ENCODE measurements at regions not wholly inside any gene's neighbourhood (a gene's known extent, or its start where the extent isn't known, plus 50 kb on each side); places are given as distances from the start of the nearest gene placed in this dataset.

DNA sequence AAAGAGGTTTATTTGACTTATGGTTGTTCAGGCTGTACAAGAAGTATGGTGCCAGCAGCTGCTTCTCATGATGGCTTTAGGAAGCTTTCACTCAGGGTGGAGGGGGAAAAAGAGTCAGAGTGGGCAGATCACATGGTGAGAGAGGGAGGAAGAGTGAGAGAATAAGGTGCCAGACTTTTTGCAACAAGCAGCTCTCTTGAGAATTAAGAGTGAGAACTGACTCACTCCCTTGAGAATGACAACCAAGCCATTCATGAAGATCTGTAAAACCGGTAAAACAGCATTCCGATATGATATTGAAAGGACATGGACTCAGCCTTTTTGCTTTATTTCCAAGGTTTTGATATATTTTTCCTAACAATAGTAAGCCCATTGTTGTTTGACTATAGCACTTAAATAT lies 501.2 kb downstream of the GALC start:
- intact Hi-C loops (cut with DNase I; ENCODE audit: low total_unique reads), result no loop called here
- Histone ChIP-seq H3K36me3 (no peaks in the 10 kb centered on the region), H3K9me3 (no peaks in the 10 kb centered on the region), H3K4me1 (no peaks in the 10 kb centered on the region), H3K4me3 (no peak overlapping the region), H3K27ac (no peak overlapping the region), H3K27me3 (no peaks in the 10 kb centered on the region)
- TF ChIP-seq POLR2AphosphoS5 (IDR thresholded peaks at IDR 0.05) (no peak), POLR2A (IDR thresholded peaks at IDR 0.05) (no peak)
- TF ChIP-seq, protein P1, sequence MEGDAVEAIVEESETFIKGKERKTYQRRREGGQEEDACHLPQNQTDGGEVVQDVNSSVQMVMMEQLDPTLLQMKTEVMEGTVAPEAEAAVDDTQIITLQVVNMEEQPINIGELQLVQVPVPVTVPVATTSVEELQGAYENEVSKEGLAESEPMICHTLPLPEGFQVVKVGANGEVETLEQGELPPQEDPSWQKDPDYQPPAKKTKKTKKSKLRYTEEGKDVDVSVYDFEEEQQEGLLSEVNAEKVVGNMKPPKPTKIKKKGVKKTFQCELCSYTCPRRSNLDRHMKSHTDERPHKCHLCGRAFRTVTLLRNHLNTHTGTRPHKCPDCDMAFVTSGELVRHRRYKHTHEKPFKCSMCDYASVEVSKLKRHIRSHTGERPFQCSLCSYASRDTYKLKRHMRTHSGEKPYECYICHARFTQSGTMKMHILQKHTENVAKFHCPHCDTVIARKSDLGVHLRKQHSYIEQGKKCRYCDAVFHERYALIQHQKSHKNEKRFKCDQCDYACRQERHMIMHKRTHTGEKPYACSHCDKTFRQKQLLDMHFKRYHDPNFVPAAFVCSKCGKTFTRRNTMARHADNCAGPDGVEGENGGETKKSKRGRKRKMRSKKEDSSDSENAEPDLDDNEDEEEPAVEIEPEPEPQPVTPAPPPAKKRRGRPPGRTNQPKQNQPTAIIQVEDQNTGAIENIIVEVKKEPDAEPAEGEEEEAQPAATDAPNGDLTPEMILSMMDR (IDR thresholded peaks at IDR 0.05), result no peak
- no peak for DNase-seq (ENCODE audit: low spot score in 2 of 2)

DNA sequence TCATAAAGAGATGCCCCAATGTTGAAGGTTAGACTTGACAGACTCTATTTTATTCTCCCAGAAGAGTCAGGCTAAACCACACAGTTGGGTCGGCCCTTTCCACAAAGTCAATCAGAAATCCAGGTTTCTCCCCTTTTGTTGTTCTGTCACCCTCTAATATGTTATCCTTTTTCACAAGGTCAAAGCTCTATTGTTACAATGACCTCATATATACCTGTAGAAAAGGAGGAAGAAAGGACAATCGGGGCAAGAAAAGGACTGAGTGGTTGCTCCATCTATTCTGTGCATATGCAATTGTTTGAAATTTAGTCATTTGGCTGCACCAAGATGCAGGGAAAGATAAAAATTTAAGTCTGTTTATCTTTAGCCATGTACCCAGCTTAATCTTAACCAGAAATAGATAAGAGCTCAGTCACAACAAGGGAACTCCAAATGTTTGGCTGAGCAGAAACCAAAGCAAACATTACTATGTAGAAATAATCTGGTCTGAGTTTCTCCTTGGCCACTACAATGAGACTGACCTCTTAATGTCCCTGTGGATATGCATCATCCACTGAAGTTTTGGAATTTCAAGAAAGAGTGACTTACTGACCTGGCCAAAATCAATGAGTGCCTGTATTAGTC lies 503.7 kb downstream of the GALC start:
- H3K4me1 ChIP-seq, result no peaks in the 10 kb centered on the region
- H3K27ac ChIP-seq, result no peak overlapping the region
- H3K36me3 ChIP-seq, result no peaks in the 10 kb centered on the region
- no peak overlapping the region for H3K4me3 ChIP-seq
- no peaks in the 10 kb centered on the region for H3K27me3 ChIP-seq
- intact Hi-C loops (cut with DNase I; ENCODE audit: low total_unique reads), result no loop called here
- no peaks in the 10 kb centered on the region for H3K9me3 ChIP-seq
- no peak for DNase-seq (ENCODE audit: low spot score in 2 of 2)
- TF ChIP-seq, protein P1 (IDR thresholded peaks at IDR 0.05), result no peak
- TF ChIP-seq POLR2AphosphoS5 (IDR thresholded peaks at IDR 0.05) (no peak), POLR2A (IDR thresholded peaks at IDR 0.05) (no peak)

DNA sequence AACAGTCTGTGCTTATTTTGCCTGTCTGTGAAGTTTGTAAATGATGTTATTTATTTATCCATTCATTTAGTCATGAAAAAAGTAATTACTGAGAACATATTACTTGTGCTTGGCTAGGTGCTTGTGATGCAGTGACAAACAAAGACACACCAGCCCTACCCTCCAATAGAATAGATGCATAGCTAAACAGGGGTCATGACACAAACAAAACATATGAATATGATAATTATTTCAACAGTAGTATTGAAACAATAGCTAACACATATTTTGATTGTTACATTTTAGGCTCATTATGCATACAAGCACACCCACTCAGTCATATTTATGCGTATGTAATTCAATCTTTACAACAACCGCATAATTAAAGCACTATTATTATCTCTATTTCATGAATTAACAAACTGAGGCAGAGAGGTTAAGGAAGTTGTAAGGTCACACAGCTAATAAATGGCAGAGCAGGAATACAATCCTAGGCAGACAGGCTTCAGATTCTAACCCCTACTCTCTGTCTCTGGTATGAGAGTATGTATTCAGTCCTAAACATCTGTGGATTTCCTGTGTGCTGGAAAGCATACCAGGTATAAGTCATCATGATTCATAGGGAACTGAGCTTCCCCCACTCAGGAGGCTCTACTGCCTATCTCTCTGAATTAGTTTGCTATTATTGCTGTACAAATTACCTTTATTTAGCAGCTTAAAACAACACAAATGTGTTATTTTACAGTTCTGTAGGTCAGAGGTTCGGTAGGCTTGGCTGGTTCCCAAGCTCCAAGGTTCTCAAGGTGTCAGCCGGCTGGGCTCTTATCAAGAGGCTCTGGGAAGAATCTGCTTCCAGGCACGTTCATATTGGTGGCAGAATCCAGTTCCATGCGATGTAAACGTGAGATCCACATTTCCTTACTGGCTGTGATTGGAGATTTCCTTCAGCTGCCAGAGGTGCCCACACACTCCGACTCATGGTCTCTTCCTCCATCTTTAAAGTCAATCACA lies 509.4 kb downstream of the GALC start:
- no peaks in the 10 kb centered on the region for H3K27me3 ChIP-seq
- TF ChIP-seq POLR2A (IDR thresholded peaks at IDR 0.05) (no peak), POLR2AphosphoS5 (IDR thresholded peaks at IDR 0.05) (no peak)
- TF ChIP-seq, protein P1 (IDR thresholded peaks at IDR 0.05), result no peak
- H3K4me1 ChIP-seq, result no peaks in the 10 kb centered on the region
- no peak overlapping the region for H3K27ac ChIP-seq
- intact Hi-C loops (cut with DNase I; ENCODE audit: low total_unique reads), result no loop called here
- H3K4me3 ChIP-seq, result no peak overlapping the region
- DNase-seq (ENCODE audit: low spot score in 2 of 2), result no peak
- no peaks in the 10 kb centered on the region for H3K36me3 ChIP-seq
- peaks cover 0 to 4% of the 10 kb centered on the region in 2 donors for H3K9me3 ChIP-seq

DNA sequence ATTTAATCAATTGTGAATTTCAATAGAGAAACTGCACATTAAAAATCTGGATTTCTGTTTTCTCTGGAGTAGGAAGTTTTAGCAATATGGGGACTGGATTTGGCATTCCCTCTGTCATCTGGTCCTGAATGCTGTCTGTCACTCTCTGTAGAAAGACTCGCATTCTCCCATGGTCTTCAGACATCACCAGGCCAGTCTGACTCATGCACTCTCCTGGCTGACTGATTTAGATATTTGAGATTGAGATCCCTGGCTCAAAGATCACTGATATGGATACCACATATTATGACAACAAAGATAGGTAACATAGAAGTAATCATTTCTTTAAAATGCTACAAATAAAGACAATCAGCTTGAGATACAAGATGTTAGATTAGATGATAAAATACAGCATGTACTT lies 524.5 kb downstream of the GALC start:
- Histone ChIP-seq H3K27ac (no peak overlapping the region), H3K27me3 (no peaks in the 10 kb centered on the region), H3K4me3 (no peak overlapping the region), H3K9me3 (no peaks in the 10 kb centered on the region), H3K4me1 (no peaks in the 10 kb centered on the region), H3K36me3 (no peaks in the 10 kb centered on the region)
- TF ChIP-seq POLR2AphosphoS5 (IDR thresholded peaks at IDR 0.05) (no peak), POLR2A (IDR thresholded peaks at IDR 0.05) (no peak)
- TF ChIP-seq, protein P1 (IDR thresholded peaks at IDR 0.05), result no peak
- no peak for DNase-seq (ENCODE audit: low spot score in 2 of 2)
- intact Hi-C loops (cut with DNase I; ENCODE audit: low total_unique reads), result no loop called here

DNA sequence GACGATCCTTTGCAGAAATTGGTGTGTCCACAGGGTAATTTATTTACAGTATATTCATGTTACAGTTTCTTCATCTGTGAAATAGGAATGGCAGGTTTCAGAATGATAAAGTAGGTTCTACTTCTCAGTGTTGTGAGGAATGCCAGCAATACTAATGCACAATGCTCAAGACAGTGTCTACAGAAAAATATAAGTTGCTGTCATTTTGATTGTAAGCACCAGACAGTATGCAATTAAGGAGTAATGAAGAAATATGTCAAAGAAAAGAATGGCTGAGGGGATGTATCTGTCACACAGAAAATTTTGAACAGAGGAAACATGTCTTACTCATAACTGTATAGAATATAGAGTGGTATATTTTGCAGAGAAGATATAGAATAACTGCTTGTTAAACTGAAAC lies 525.4 kb downstream of the GALC start:
- H3K27me3 ChIP-seq, result no peaks in the 10 kb centered on the region
- no peak overlapping the region for H3K4me3 ChIP-seq
- TF ChIP-seq, protein P1 (IDR thresholded peaks at IDR 0.05), result no peak
- TF ChIP-seq POLR2A (IDR thresholded peaks at IDR 0.05), result no peak
- TF ChIP-seq POLR2AphosphoS5 (IDR thresholded peaks at IDR 0.05), result no peak
- no peak overlapping the region for H3K27ac ChIP-seq
- H3K9me3 ChIP-seq, result no peaks in the 10 kb centered on the region
- intact Hi-C loops (cut with DNase I; ENCODE audit: low total_unique reads), result no loop called here
- no peak for DNase-seq (ENCODE audit: low spot score in 2 of 2)
- no peaks in the 10 kb centered on the region for H3K4me1 ChIP-seq
- no peaks in the 10 kb centered on the region for H3K36me3 ChIP-seq

Data from breast epithelium (tissue), 4 donors.